GM18870 (cell line): ENCODE measurements at regions not wholly inside any gene's neighbourhood (a gene's known extent, or its start where the extent isn't known, plus 50 kb on each side); places are given as distances from the start of the nearest gene placed in this dataset.

Source experiments
- ATAC-seq: cut with Tn5 transposase; IDR thresholded peaks from one replicate; pipeline ENCODE4 v1.9.1; 2021; ENCODE audit warnings: moderate library complexity; ENCODE audit not compliant: unreplicated experiment

- no peak for ATAC-seq
Observed at GRCh38 chr10:131000743-131001142, 310.8 kb downstream of the TCERG1L start.

DNA sequence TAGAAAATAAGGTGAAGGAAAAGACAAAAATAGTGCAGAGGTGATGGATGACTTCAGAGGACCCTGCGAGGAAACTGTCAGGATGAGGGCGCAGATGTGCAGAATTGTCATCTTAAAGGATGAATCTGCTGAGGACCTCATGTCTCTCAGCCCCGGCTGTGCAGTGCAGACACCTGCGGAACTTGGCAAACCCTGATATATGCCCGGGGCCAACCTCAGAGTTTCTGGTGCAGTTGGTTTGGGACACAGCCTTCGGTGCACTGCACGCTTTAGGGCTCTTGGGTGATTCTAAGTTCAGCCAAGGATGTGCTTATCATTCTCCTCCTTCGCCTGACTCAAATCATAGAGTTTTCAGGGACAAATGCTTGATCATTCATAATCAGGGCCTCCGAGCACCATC is 310.1 kb downstream of the TCERG1L start:
- no peak for ATAC-seq

- ATAC-seq = no peak
Observed at GRCh38 chr10:131002031-131002861, 309.3 kb downstream of the TCERG1L start.

DNA sequence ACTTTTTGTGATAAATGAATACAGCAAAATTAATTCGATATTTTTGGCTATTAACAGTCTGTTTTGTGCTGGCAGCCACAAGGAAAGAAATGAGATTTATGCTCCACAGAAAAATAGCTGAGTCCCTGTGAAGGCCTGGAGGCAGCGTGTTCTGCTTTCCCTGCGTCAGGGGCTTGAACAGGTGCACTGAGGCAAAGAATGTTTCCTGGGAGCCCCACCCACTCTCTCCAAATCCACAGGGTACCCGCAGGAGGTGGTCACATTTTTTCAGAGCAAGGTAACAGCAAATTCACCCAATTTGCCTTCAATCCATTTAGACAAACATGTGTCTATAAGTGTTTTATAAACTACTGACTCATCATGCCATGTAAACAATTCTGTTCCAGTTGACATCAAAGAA is 308.1 kb downstream of the TCERG1L start:
- no peak for ATAC-seq

DNA sequence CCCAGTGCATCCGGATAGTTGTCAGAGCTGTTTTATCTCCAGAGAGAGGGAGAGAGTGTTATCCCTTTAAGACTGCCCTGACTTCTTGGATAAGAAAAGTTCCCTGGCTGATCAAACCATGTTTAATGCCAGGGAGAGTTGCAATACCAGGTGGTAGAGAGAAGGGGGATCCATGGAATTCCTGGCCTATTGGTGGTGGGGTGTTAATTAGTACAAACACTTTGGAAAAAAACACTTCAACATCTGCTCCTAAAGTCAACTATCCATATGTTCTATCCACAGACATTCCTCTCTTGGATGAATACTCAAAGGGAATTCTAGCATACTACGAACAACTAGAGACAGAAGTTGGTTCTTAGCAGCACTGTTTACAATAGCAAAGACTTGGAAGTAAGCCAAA is 307.2 kb downstream of the TCERG1L start:
- no peak for ATAC-seq

DNA sequence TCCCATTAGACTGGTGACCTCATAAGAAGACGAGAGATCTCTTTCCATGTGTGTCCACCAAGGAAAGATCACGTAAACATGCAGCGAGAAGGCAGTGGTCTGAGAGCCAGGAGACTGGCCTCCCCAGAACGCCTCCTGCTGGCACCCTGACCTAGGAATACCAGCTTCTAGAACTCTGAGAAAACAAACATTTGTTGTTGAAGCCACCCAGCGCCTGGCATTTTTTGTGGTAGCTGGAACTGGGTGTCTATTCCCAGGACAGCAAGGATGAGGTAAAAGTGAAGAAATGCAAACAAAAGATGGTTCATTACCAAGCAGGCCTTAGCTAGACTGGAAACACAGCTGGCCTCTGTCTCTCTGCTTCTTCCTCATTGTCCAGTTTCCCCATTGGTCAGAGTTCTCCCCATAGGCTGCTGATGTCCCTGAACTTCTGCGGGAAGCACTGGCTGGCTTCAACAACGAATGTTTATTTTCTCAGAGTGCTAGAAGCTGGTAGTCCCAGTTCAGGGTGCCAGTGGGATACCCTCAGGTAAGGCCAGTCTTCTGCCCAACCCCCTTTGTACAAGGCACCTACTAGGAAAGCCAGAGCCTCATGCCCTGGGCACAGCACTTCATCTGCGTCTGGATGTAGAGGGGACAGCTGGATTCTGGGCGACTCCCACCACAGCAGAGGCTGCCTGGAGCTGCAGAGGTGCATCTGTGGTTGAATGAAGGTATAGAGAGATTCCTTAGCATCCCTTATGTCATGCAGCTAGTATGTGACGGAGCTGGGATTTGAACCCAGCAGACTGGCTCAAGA is 304.9 kb downstream of the TCERG1L start:
- ATAC-seq = no peak

GRCh38 chr10:131009791-131010190 is 301.7 kb downstream of the TCERG1L start:
- no peak for ATAC-seq

DNA sequence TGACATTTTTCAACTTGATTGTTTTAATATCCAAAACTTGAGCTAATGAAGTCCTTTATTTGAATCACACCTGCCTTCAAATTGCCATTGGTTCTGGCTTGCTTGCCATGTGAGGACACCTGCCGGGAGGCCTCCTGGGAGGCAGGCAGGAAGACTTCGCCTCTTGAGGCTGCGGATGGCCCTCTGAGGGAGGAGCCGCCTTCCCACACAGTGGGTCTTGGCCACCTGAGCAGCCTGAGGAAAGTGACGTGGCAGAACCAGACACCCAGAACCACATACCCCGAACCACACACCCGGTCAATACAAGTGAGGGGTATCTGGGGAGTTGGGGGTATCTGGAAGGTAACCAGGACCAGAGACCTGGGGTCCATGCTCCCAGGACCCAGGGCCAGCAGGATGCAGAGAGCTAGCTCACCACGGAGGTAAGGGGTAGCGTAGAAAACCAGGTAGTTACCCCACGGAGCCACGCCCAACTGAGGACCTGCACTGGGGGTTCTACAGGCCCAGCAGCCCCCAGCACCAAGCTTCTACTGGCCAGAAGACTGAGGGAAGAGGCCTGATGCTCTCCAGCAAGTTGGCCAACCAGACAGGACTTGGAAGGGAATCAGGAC is 300.5 kb downstream of the TCERG1L start:
- no peak for ATAC-seq

DNA sequence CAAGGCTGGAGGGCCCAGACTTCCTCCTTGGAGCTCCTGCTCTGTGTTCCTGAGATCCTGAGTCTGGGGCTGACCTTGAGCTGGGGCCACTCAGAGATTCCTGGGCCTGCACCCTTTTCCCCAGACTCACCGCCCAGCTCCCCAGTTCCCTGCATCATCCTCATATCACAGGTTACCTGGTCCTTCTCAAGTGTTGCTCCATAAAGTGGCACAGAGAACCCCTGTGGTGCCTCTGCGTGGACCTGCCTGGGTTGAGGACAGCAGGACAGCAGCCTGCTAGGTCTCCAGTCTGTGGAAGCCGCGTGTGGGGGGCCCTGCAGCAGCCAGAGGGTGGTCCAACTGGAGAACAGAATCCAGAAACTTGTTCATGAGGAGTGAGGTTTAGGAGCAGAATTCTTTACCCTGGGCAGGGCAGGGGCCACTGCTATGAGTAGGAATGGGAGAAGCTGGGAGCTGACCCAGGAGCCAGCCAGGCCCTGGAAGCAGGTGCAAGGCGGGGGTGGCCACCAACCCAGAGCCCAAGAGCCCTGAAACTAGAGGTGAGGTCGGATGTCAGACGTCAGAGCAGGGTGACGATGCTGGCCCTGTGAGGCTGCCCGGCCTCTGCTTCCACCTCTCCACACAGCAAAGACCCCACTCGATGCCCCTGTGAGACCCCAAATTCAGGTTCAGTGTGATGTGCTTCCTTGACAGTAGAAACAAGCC is 299.4 kb downstream of the TCERG1L start:
- ATAC-seq = no peak

GRCh38 chr10:131012641-131012985 is 298.9 kb downstream of the TCERG1L start:
- ATAC-seq = no peak

DNA sequence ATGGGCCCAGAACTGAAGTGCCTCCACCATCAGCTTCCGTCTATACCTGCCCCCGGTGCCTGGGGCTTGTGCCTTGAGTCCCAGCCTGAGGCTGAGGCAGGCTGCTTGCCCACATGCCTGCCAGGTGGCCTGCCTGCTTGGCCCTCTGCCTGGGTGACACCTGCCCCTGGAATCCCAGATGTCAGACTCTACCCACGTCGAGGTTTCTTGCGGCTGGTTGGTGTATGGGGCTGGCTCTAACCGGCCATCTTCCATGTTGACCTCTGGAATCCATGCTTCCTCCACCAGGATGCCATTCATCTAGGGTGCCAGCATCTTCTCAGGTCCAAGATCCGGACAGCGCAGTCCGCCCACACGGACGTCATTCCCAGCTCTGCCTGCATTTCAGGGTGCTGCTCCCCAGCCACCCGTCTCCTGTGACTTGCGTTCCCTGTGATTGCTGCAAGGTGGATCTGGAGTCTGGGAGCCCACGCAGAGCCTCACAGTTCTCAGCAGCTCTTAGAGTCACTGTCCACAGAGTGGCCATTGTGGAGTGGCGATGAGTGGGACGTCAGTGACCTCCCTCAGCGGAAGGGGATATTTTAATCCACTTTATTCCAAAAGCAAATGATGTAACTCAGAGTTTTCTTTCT is 298.1 kb downstream of the TCERG1L start:
- ATAC-seq = no peak

DNA sequence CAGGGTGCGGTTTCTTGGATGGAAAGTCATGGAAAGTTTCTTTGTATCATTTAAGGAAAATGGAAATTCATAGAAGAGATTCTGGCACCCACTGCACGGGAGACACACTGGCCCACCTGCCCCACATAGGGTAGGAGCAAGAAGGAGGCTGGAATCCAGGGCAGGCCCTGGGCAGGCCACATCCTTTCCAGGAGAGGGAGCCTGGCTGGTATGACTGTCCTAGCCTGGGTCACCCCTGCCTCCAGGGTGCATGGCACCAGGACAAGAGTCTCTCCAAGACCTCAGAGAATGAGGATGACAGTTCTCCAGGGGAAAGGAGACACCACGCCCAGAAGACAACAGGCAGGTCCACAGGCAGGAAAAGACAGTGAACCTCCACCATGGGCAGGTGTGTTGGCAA is 297.2 kb downstream of the TCERG1L start:
- ATAC-seq = no peak

DNA sequence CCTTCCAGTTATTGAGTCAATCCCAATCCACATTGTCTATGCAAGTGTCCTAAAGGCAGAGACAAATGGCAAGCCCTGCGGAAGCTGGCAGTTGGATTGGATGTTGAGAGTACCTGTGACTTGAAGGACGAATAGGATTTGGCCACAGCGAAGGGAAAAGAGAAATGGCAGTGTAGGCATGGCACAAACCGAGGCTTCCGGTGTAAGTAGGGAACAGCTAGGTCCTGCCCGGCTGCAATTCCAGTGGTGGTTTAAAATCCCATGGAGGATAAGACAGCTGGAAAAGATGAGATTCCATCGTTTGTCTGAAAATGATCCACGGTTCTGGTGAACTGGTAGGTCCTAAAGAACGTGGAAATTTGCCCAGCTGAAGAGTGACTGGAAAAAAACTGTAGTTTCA is 296.2 kb downstream of the TCERG1L start:
- ATAC-seq = no peak

- ATAC-seq = no peak
Observed at GRCh38 chr10:131016556-131016955, 295.0 kb downstream of the TCERG1L start.

DNA sequence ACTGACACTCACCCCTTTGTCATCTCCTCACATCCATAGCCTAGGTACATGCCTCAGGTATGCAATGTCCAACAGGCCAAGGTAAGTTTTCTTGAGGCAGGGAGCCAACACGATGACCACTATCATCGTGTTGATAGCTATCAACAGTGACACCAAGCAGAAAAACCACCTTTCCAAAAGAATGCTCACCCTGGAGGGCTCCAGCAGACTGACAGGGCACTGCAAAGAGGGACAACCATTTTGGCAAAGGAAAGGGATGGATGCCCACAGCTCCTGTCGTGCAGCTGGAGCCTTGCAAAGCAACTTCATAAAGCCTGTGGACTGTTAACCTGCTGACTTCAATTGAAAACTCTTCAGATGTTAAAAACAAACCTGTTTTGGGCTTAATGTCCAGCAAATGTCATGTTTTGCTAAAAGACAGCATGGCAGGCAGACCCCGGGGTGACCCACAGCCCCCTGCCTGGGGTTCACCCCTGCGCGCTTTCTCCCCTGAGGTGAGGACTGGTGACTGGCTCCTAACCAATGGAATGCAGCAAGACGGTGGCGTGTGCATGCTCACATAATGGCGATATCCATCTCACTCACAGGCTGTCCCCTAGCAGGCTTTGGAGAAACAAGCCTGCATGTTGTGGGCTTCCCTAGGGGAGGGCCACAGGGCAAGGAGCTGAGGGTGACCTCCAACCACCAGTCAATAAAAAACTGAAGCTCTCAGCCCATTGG is 293.8 kb downstream of the TCERG1L start:
- no peak for ATAC-seq

- no peak for ATAC-seq
Observed at GRCh38 chr10:131018886-131019500, 292.5 kb downstream of the TCERG1L start.

- ATAC-seq = no peak
Observed at GRCh38 chr10:131019696-131020095, 291.8 kb downstream of the TCERG1L start.

- no peak for ATAC-seq
Observed at GRCh38 chr10:131020775-131021174, 290.7 kb downstream of the TCERG1L start.

GRCh38 chr10:131021246-131021895 is 290.1 kb downstream of the TCERG1L start:
- ATAC-seq = no peak
